Astrocyte (in vitro differentiated cells and primary cell): ENCODE measurements at regions not wholly inside any gene's neighbourhood (a gene's known extent, or its start where the extent isn't known, plus 50 kb on each side); places are given as distances from the start of the nearest gene placed in this dataset.

Experiments used
- DNase-seq: peaks from one replicate; pipeline ENCODE4 v3.0.0-alpha.2; 2010; ENCODE audit warnings: low read depth
- FAIRE-seq: peaks from 2 replicates; lab custom pipeline; 2011; peaks lifted over from hg19 to GRCh38; lab: Jason Lieb, UNC
- H2AFZ ChIP-seq: 2 replicates; pipeline ENCODE4 v1.6.0; 2012; ENCODE audit warnings: low read depth, low read length, inconsistent platforms
- H3K27ac ChIP-seq: 2 replicates; pipeline ENCODE4 v1.5.1; 2011; ENCODE audit warnings: low read depth, low read length, inconsistent platforms
- H3K27me3 ChIP-seq: 2 replicates; pipeline ENCODE4 v1.6.0; 2011; ENCODE audit warnings: low read length, inconsistent platforms; ENCODE audit not compliant: insufficient read depth
- H3K36me3 ChIP-seq: 2 replicates; pipeline ENCODE4 v1.5.1; 2011; ENCODE audit warnings: low read length, inconsistent platforms; ENCODE audit not compliant: insufficient read depth
- H3K4me1 ChIP-seq: 2 replicates; pipeline ENCODE4 v1.5.1; 2011; ENCODE audit warnings: low read length, inconsistent platforms; ENCODE audit not compliant: insufficient read depth
- H3K4me2 ChIP-seq: 2 replicates; pipeline ENCODE4 v1.6.0; 2012; ENCODE audit warnings: low read length, inconsistent platforms
- H3K4me3 ChIP-seq: 2 replicates; pipeline ENCODE4 v1.5.1; 2011; ENCODE audit warnings: low read depth, mild to moderate bottlenecking, low read length, inconsistent platforms; ENCODE audit not compliant: insufficient read depth
- H3K79me2 ChIP-seq: 2 replicates; pipeline ENCODE4 v1.6.0; 2012; ENCODE audit warnings: mild to moderate bottlenecking, low read length, inconsistent platforms; ENCODE audit not compliant: insufficient read depth
- H3K9ac ChIP-seq: 2 replicates; pipeline ENCODE4 v1.6.0; 2012; ENCODE audit warnings: mild to moderate bottlenecking, low read length, inconsistent platforms
- H3K9me3 ChIP-seq: 2 replicates; pipeline ENCODE4 v1.5.1; 2012; ENCODE audit warnings: low read depth, mild to moderate bottlenecking, low read length, inconsistent platforms; ENCODE audit not compliant: insufficient read depth
- H4K20me1 ChIP-seq: 2 replicates; pipeline ENCODE4 v1.6.0; 2012; ENCODE audit warnings: low read length, inconsistent platforms; ENCODE audit not compliant: insufficient read depth
- H3K27ac Mint-ChIP-seq: one replicate; pipeline ENCODE4 v1.8.0; 2021; ENCODE audit warnings: mild to moderate bottlenecking, mixed read lengths; ENCODE audit not compliant: unreplicated experiment
- H3K27me3 Mint-ChIP-seq: one replicate; pipeline ENCODE4 v1.8.0; 2021; ENCODE audit warnings: low read depth, mixed read lengths; ENCODE audit not compliant: unreplicated experiment
- H3K36me3 Mint-ChIP-seq: one replicate; pipeline ENCODE4 v1.8.0; 2021; ENCODE audit warnings: low read depth, mixed read lengths; ENCODE audit not compliant: unreplicated experiment
- H3K4me1 Mint-ChIP-seq: one replicate; pipeline ENCODE4 v1.8.0; 2021; ENCODE audit warnings: low read depth, mixed read lengths; ENCODE audit not compliant: unreplicated experiment
- H3K4me3 Mint-ChIP-seq: one replicate; pipeline ENCODE4 v1.8.0; 2021; ENCODE audit warnings: mild to moderate bottlenecking, moderate library complexity, mixed read lengths; ENCODE audit not compliant: unreplicated experiment
- H3K9me3 Mint-ChIP-seq: one replicate; pipeline ENCODE4 v1.8.0; 2021; ENCODE audit warnings: mild to moderate bottlenecking, mixed read lengths; ENCODE audit not compliant: unreplicated experiment
- CTCF ChIP-seq: IDR thresholded peaks from 2 replicates; pipeline ENCODE4 v1.5.1; 2011; ENCODE audit warnings: low read depth, mild to moderate bottlenecking, inconsistent platforms, low read length, moderate library complexity; ENCODE audit not compliant: insufficient read depth
- EZH2 ChIP-seq: IDR thresholded peaks from 2 replicates; pipeline ENCODE4 v1.6.1; 2012; ENCODE audit warnings: mild to moderate bottlenecking, low read length, inconsistent platforms; ENCODE audit not compliant: insufficient read depth

GRCh38 chr15:94587113-94587512 lies 355.8 kb downstream of the MCTP2 start:
- H3K36me3 ChIP-seq = no peaks in the 10 kb centered on the region
- TF ChIP-seq EZH2 (no peak), CTCF (no peak)
- no peak overlapping the region for H3K4me3 Mint-ChIP-seq
- H3K27me3 Mint-ChIP-seq = peaks cover 13% of the 10 kb centered on the region
- no peak overlapping the region for H3K27ac Mint-ChIP-seq
- no peak overlapping the region for H2AFZ ChIP-seq
- no peak for DNase-seq
- H3K4me1 Mint-ChIP-seq = peaks cover 7% of the 10 kb centered on the region
- no peak overlapping the region for H3K27ac ChIP-seq
- H3K4me2 ChIP-seq = no peak overlapping the region
- H3K27me3 ChIP-seq = no peaks in the 10 kb centered on the region
- no peaks in the 10 kb centered on the region for H3K79me2 ChIP-seq
- no peaks in the 10 kb centered on the region for H3K9me3 ChIP-seq
- H3K9ac ChIP-seq = no peak overlapping the region
- H3K4me3 ChIP-seq = no peak overlapping the region
- H3K36me3 Mint-ChIP-seq = no peaks in the 10 kb centered on the region
- peaks cover 3% of the 10 kb centered on the region for H3K9me3 Mint-ChIP-seq
- H4K20me1 ChIP-seq = no peaks in the 10 kb centered on the region
- no peak for FAIRE-seq
- no peaks in the 10 kb centered on the region for H3K4me1 ChIP-seq

- Histone ChIP-seq H4K20me1 (no peaks in the 10 kb centered on the region), H3K4me3 (no peak overlapping the region), H3K27me3 (no peaks in the 10 kb centered on the region), H2AFZ (no peak overlapping the region), H3K79me2 (no peaks in the 10 kb centered on the region), H3K9ac (no peak overlapping the region), H3K9me3 (no peaks in the 10 kb centered on the region), H3K27ac (no peak overlapping the region), H3K4me2 (no peak overlapping the region), H3K4me1 (no peaks in the 10 kb centered on the region), H3K36me3 (no peaks in the 10 kb centered on the region)
- Mint-ChIP-seq H3K9me3 (peaks cover 3% of the 10 kb centered on the region), H3K36me3 (no peaks in the 10 kb centered on the region), H3K4me3 (no peak overlapping the region), H3K4me1 (peaks cover 7% of the 10 kb centered on the region), H3K27me3 (peaks cover 13% of the 10 kb centered on the region), H3K27ac (no peak overlapping the region)
- FAIRE-seq (no peak), DNase-seq (no peak)
- TF ChIP-seq CTCF (no peak), EZH2 (no peak)
These were observed 357.6 kb downstream of the MCTP2 start for GRCh38 chr15:94588993-94589392.

GRCh38 chr15:94592495-94592894 lies 361.1 kb downstream of the MCTP2 start:
- H3K36me3 ChIP-seq = no peaks in the 10 kb centered on the region
- DNase-seq = no peak
- no peaks in the 10 kb centered on the region for H3K4me1 ChIP-seq
- H3K4me2 ChIP-seq = no peak overlapping the region
- no peaks in the 10 kb centered on the region for H3K27me3 ChIP-seq
- no peak for FAIRE-seq
- H2AFZ ChIP-seq = no peak overlapping the region
- peaks cover 2% of the 10 kb centered on the region for H3K9me3 Mint-ChIP-seq
- no peaks in the 10 kb centered on the region for H3K36me3 Mint-ChIP-seq
- no peaks in the 10 kb centered on the region for H4K20me1 ChIP-seq
- no peak overlapping the region for H3K4me3 Mint-ChIP-seq
- H3K4me3 ChIP-seq = no peak overlapping the region
- H3K9ac ChIP-seq = no peak overlapping the region
- H3K4me1 Mint-ChIP-seq = no peaks in the 10 kb centered on the region
- no peaks in the 10 kb centered on the region for H3K79me2 ChIP-seq
- H3K9me3 ChIP-seq = peaks cover 4% of the 10 kb centered on the region
- H3K27ac Mint-ChIP-seq = no peak overlapping the region
- no peak for TF ChIP-seq CTCF
- no peak for TF ChIP-seq EZH2
- no peak overlapping the region for H3K27ac ChIP-seq
- peaks cover 19% of the 10 kb centered on the region for H3K27me3 Mint-ChIP-seq
